Liver (tissue), 3 donors: ENCODE measurements at regions not wholly inside any gene's neighbourhood (a gene's known extent, or its start where the extent isn't known, plus 50 kb on each side); places are given as distances from the start of the nearest gene placed in this dataset.

Experiments
- CTCF ChIP-seq: fragments of 150-350 bp; IDR thresholded peaks from 2 replicates; pipeline ENCODE4 v1.5.1; 2017; ENCODE audit warnings: improper control_type of control experiment, low read depth, low read length; ENCODE audit not compliant: missing input control
- EGR1 ChIP-seq, 2 donors: IDR thresholded peaks; 2 replicates each; pipeline ENCODE4 v1.6.1; 2016 to 2018; ENCODE audit warnings: antibody characterized with exemption in 2 of 2, low read depth in 2 of 2
- GABPA ChIP-seq, 2 donors: IDR thresholded peaks in 1 of 2; conservative IDR thresholded peaks in 1 of 2; 2 replicates each; pipeline ENCODE4 v1.6.1; 2016; ENCODE audit warnings: antibody characterized with exemption in 2 of 2, mild to moderate bottlenecking in 1 of 2, moderate library complexity in 1 of 2
- MAX ChIP-seq: IDR thresholded peaks from 2 replicates; pipeline ENCODE4 v1.6.1; 2016; ENCODE audit warnings: antibody characterized with exemption
- NR2F2 ChIP-seq: IDR thresholded peaks from 2 replicates; pipeline ENCODE4 v1.6.1; 2016; ENCODE audit warnings: antibody characterized with exemption
- RAD21 ChIP-seq, 2 donors: IDR thresholded peaks; 2 replicates each; pipeline ENCODE4 v1.6.1; 2016; ENCODE audit warnings: antibody characterized with exemption in 2 of 2, mild to moderate bottlenecking in 2 of 2
- SP1 ChIP-seq: IDR thresholded peaks from 2 replicates; pipeline ENCODE4 v1.6.1; 2018; ENCODE audit warnings: antibody characterized with exemption, mild to moderate bottlenecking
- YY1 ChIP-seq: IDR thresholded peaks from 2 replicates; pipeline ENCODE4 v1.6.1; 2016; ENCODE audit warnings: antibody characterized with exemption, mild to moderate bottlenecking
- ZBTB33 ChIP-seq: IDR thresholded peaks from 2 replicates; pipeline ENCODE4 v1.6.1; 2016; ENCODE audit warnings: antibody characterized with exemption
- TF ChIP-seq, protein P1 (sequence below): IDR thresholded peaks from 2 replicates; pipeline ENCODE4 v1.6.1; 2016; ENCODE audit warnings: antibody characterized with exemption
- TF ChIP-seq, protein P2 (sequence below): IDR thresholded peaks from 2 replicates; pipeline ENCODE4 v1.6.1; 2016; ENCODE audit warnings: antibody characterized with exemption, mild to moderate bottlenecking
- donor health status: healthy.
- donor health status: healthy.

DNA sequence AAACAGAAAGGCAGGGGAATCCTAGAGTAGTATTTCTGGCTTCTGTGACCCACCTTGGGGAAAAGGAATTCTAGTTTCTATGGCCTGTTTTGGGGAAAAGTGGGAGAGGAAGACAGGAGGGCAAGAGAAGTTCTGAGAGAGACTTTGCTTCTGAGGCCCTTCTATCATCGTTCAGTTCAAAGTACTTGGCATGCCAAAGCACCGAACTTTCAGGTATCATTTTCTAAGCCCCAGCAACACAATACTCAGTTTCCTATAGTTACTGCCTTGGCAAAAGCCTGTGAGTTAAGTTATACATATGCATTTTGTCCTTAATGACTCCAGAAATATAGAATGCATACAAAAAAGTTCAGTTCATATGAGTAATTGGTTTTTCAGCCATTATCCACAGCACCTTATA lies 74.1 kb upstream of the CHD2 start:
- TF ChIP-seq, protein P1, sequence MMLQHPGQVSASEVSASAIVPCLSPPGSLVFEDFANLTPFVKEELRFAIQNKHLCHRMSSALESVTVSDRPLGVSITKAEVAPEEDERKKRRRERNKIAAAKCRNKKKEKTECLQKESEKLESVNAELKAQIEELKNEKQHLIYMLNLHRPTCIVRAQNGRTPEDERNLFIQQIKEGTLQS = no peak
- TF ChIP-seq CTCF = no peak
- TF ChIP-seq YY1 = no peak
- TF ChIP-seq MAX = no peak
- no peak for TF ChIP-seq GABPA (IDR thresholded peaks at IDR 0.05 in 1 of 2, conservative IDR thresholded peaks at IDR 0.05 in 1 of 2)
- TF ChIP-seq, protein P2, sequence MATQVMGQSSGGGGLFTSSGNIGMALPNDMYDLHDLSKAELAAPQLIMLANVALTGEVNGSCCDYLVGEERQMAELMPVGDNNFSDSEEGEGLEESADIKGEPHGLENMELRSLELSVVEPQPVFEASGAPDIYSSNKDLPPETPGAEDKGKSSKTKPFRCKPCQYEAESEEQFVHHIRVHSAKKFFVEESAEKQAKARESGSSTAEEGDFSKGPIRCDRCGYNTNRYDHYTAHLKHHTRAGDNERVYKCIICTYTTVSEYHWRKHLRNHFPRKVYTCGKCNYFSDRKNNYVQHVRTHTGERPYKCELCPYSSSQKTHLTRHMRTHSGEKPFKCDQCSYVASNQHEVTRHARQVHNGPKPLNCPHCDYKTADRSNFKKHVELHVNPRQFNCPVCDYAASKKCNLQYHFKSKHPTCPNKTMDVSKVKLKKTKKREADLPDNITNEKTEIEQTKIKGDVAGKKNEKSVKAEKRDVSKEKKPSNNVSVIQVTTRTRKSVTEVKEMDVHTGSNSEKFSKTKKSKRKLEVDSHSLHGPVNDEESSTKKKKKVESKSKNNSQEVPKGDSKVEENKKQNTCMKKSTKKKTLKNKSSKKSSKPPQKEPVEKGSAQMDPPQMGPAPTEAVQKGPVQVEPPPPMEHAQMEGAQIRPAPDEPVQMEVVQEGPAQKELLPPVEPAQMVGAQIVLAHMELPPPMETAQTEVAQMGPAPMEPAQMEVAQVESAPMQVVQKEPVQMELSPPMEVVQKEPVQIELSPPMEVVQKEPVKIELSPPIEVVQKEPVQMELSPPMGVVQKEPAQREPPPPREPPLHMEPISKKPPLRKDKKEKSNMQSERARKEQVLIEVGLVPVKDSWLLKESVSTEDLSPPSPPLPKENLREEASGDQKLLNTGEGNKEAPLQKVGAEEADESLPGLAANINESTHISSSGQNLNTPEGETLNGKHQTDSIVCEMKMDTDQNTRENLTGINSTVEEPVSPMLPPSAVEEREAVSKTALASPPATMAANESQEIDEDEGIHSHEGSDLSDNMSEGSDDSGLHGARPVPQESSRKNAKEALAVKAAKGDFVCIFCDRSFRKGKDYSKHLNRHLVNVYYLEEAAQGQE = no peak
- no peak for TF ChIP-seq EGR1 (IDR thresholded peaks at IDR 0.05; ENCODE audit: low read depth in 2 of 2)
- no peak for TF ChIP-seq RAD21 (IDR thresholded peaks at IDR 0.05)
- no peak for TF ChIP-seq ZBTB33
- TF ChIP-seq NR2F2 = no peak
- TF ChIP-seq SP1 = no peak
